ENCODE measurements at regions not wholly inside any gene's neighbourhood (a gene's known extent, or its start where the extent isn't known, plus 50 kb on each side); places are given as distances from the start of the nearest gene placed in this dataset.

DNA sequence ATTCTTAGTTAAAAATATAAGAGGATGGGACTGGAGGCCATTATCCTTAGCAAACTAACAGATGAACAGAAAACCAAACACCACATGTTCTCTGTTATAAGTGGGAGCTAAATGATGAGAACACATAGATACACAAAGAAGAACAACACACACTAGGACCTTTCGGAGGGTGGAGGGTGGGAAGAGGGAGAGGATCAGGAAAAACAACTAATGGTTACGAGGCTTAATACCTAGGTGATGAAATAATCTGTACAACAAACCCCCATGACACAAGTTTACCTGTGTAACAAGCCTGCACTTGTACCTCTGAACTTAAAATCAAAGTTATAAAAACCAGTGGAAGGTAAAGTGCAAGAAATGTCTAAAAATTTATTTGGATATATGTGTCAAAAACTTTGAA is 1047.4 kb upstream of the C9orf72 start:
- H3K36me3 Mint-ChIP-seq (ENCODE audit: insufficient read depth in 1 of 3, low read depth in 3 of 3): peaks cover 0 to 4% (median 0%) of the 10 kb centered on the region in 3 experiments; a peak in 1 of 7 replicates
- Histone ChIP-seq H3K27ac (ENCODE audit: insufficient read length, low read depth, low read length) (no peak overlapping the region), H3K79me2 (ENCODE audit: insufficient read depth, low read length) (no peaks in the 10 kb centered on the region), H3K4me2 (ENCODE audit: insufficient read depth, insufficient read length, low read length) (no peak overlapping the region), H3K18ac (ENCODE audit: insufficient read length, low read depth, low read length) (no peak overlapping the region), H2AFZ (ENCODE audit: low read length) (no peak overlapping the region), H3K79me1 (ENCODE audit: insufficient read depth, low read depth, low read length, poor library complexity, severe bottlenecking) (no peaks in the 10 kb centered on the region), H2BK120ac (ENCODE audit: low read depth, low read length, poor library complexity, severe bottlenecking) (no peak overlapping the region), H3K23ac (ENCODE audit: insufficient read length, low read depth, low read length) (no peak overlapping the region), H2BK5ac (ENCODE audit: insufficient read length, low read length) (no peak overlapping the region), H4K8ac (replicated peaks; ENCODE audit: insufficient read length, low read depth, low read length) (no peak overlapping the region), H2BK20ac (ENCODE audit: low read depth, low read length, poor library complexity, severe bottlenecking) (no peak overlapping the region), H3T11ph (ENCODE audit: low read length) (no peak overlapping the region), H4K20me1 (ENCODE audit: control insufficient read depth, insufficient read depth, insufficient read length) (no peaks in the 10 kb centered on the region), H3K27me3 (ENCODE audit: insufficient read depth, low read length) (no peaks in the 10 kb centered on the region), H3K4me1 (ENCODE audit: insufficient read depth, low read length) (no peaks in the 10 kb centered on the region), H3K14ac (ENCODE audit: insufficient read depth, low read length) (no peak overlapping the region), H3K56ac (ENCODE audit: insufficient read length, low read depth, low read length) (no peak overlapping the region), H3K9me3 (ENCODE audit: control insufficient read depth, low read depth, low read length) (no peaks in the 10 kb centered on the region), H4K5ac (ENCODE audit: insufficient read length, low read depth, low read length) (no peak overlapping the region), H3K9ac (ENCODE audit: extremely low read depth, insufficient read length, low read length) (no peak overlapping the region), H2BK12ac (ENCODE audit: insufficient read length, low read depth, low read length) (no peak overlapping the region), H2AK5ac (ENCODE audit: insufficient read length, low read length) (no peak overlapping the region), H2BK15ac (ENCODE audit: low read depth, low read length) (no peak overlapping the region), H4K91ac (ENCODE audit: insufficient read length, low read depth, low read length) (no peak overlapping the region), H3K4ac (ENCODE audit: low read depth, low read length) (no peak overlapping the region), H3K23me2 (ENCODE audit: insufficient read length, low read depth, low read length, poor library complexity, severe bottlenecking) (no peaks in the 10 kb centered on the region)
- no peak for DNase-seq
- H3K4me3 Mint-ChIP-seq: no peak overlapping the region
- peaks cover 0 to 3% of the 10 kb centered on the region in 2 experiments; a peak in 3 of 5 replicates for H3K9me3 Mint-ChIP-seq
- H3K4me1 Mint-ChIP-seq: no peaks in the 10 kb centered on the region
- H3K27me3 Mint-ChIP-seq (ENCODE audit: low read depth): no peaks in the 10 kb centered on the region
- H3K27ac Mint-ChIP-seq: no peak overlapping the region
- TF ChIP-seq, protein P1, sequence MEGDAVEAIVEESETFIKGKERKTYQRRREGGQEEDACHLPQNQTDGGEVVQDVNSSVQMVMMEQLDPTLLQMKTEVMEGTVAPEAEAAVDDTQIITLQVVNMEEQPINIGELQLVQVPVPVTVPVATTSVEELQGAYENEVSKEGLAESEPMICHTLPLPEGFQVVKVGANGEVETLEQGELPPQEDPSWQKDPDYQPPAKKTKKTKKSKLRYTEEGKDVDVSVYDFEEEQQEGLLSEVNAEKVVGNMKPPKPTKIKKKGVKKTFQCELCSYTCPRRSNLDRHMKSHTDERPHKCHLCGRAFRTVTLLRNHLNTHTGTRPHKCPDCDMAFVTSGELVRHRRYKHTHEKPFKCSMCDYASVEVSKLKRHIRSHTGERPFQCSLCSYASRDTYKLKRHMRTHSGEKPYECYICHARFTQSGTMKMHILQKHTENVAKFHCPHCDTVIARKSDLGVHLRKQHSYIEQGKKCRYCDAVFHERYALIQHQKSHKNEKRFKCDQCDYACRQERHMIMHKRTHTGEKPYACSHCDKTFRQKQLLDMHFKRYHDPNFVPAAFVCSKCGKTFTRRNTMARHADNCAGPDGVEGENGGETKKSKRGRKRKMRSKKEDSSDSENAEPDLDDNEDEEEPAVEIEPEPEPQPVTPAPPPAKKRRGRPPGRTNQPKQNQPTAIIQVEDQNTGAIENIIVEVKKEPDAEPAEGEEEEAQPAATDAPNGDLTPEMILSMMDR (conservative IDR thresholded peaks at IDR 0.05): no peak
- WGBS (ENCODE audit: extremely low coverage, insufficient read length, low lambda C conversion rate): no CpG with 5 or more reads among the region's 2 CpGs

Data from H9 (cell line).